COR-L47 (cell line): ENCODE measurements at regions not wholly inside any gene's neighbourhood (a gene's known extent, or its start where the extent isn't known, plus 50 kb on each side); places are given as distances from the start of the nearest gene placed in this dataset.
"Not testable (repeated sequence)": the region's sequence is repeated elsewhere in the genome, so short reads cannot be mapped to it uniquely, and the experiment has no call there.

Source experiments
- DNase-seq: peaks from one replicate; lab custom pipeline; 2025; lab: John Stamatoyannopoulos, UW

DNA sequence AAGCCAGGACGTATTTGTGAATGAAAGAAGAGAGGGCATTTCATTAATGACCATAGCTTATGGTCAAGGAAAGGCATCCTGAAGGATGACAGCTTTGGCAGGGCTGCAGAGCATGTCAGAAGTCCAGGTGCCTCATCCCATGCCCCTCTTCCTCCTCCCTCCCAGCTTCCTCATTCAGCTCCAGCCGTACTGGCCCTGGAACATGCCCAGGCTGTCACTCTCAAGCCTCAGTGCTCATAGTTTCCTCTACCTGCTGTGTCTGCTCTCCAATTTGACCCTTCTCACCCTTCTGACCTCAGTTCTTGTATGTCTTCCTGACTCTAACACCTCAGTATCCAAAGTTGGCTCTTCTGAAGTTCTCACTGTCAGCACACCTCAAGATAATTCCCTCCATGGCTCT is 695.8 kb upstream of the HS6ST1 start:
- DNase-seq: no peak

DNA sequence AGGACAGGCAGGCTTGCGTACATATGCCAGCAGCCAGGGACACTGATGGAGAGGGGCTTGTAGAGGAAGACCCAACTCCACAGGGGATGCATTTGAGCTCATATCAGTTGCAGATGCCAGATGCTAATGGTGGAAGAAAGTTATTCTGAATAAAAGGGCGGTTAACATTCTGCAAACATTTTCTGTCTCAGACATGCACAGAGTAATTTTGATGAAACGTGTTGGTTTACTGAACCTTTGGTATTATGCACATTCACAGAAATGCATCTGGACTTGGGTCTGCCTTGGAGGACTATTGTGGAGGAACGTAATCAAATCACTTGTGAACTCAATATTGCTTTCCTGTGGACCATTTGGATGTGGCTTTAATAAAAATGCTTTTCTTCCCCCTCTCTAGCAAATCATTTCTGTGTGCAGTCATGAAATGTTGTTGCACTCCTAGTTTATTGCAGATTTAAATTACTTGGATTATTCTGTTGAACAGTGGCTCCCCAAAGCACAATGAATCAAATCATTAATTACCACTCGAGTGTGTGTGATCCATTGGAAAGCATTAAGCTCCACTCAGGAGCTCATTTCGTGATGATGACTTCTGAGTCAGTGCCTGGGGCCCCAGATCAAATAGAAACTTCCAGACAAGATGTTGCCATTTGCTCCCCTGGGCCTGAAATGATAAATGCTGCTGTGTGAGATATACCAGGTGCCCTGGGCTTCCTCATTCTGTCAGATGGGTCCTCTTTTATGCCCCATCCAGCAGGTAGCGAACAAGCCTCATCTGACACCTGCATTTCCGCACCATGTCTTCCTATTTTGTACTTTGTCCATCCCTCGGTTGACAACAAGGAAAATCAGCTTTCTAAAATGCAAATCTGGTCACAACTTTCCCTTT is 697.0 kb upstream of the HS6ST1 start:
- DNase-seq: no peak

DNA sequence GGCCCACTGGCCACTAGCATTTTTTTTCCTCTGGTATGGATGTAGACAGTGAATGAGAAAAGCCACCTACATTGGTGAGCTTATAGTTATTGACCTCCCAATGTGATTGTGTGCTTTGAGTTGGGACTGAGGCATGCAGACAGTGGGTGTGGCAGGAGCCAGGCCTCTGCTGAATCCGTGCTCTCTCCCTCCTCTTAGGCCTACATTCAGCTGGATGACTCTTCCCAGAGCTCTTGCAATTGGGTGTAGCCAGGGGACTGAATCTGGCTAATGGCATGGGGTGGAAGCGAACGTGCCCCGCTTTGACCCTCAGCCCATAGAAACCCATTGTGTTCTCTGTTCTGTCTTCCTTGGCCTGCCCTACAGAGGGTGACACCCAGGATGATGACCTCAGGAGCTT is 698.3 kb upstream of the HS6ST1 start:
- no peak for DNase-seq

DNA sequence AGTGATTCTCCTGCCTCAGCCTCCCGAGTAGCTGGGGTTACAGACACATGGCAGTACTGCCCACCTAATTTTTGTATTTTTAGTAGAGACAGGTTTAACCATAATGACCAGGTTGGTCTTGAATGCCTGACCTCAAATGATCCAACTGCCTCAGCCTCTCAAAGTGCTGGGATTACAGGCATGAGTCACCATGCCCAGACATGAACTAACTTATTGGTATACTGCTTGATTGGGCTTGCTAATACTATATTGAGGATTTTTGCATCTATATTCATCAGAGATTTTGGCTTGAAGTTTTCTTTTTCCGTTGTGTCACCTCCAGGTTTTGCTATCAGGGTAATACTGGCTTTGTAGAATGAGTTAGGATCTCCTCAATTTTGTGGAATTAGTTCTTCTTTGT is 706.1 kb upstream of the HS6ST1 start:
- DNase-seq: no peak

DNA sequence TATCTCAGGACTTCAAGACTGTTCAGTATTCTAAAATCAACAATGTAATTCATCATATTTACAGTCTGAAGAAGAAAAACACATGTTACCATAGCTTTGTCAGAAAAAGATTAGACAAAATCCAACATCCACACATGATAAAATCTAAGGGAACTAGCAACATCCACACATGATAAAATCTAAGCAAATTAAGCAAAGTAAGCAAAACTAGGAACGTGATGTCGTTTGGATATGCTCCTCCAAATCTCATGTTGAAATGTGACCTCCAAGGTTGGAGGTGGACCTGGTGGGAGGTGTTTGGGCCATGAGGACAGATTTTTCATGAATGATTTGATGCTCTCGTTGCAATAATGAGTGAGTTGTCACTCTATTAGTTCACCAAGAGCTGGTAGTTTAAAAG is 717.3 kb upstream of the HS6ST1 start:
- no peak for DNase-seq

DNA sequence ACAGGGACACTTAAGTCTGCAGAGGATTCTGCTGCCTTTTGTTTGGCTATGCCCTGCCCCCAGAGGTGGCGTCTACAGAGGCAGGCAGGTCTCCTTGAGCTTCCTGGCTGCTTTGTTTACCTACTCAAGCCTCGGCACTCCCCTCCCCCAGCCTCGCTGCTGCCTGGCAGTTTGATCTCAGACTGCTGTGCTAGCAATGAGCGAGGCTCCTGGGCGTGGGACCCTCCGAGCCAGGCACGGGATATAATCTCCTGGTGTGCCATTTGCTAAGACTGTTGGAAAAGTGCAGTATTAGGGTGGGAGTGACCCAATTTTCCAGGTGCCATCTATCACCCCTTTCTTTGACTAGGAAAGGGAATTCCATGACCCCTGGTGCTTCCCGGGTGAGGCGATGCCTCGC is 725.0 kb upstream of the HS6ST1 start:
- DNase-seq: not testable (repeated sequence)

DNA sequence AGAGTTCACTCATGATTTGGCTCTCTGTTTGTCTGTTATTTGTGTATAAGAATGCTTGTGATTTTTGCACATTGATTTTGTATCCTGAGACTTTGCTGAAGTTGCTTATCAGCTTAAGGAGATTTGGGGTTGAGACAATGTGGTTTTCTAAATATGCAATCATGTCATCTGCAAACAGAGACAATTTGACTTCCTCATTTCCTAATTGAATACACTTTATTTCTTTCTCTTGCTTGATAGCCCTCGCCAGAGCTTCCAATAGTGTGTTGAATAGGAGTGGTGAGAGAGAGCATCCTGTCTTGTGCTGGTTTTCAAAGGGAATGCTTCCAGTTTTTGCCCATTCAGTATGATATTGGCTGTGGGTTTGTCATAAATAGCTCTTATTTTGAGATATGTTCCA is 727.8 kb upstream of the HS6ST1 start:
- DNase-seq: not testable (repeated sequence)

DNA sequence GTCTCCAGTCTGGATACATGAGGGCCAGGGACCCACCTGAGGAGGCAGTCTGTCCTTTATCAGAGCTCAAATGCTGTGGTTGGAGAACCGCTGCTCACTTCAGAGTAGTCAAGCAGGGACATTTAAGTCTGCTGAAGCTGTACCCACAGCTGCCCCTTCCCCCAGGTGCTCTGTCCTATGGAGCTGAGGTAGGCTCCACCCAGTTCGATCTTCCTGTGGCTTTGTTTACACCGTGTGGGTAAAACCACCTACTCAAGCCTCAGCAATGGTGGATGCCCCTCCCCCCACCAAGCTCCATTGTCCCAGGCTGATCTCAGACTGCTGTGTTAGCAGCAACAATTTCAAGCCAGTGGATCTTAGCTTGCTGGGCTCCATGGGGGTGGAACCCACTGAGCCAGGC is 731.4 kb upstream of the HS6ST1 start:
- no peak for DNase-seq

DNA sequence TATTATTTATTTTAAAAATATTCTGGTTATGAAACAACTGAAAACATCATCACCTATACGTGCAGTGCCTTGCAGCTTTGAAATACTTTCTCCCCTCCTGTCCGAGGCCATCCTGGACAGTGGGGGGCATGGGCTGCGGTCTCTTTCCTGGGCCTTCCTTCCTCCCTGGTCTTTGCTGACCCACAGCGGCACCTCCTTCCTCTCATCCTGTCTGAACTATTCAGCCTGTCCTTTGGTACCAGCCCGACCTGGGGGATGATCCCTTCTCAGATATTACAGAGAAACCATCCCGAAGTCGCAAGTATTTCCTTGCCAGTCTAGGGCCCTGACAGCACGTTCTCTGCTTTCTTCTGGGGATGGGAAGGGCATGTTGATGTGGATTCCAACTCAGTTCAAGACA is 736.6 kb upstream of the HS6ST1 start:
- DNase-seq: no peak

DNA sequence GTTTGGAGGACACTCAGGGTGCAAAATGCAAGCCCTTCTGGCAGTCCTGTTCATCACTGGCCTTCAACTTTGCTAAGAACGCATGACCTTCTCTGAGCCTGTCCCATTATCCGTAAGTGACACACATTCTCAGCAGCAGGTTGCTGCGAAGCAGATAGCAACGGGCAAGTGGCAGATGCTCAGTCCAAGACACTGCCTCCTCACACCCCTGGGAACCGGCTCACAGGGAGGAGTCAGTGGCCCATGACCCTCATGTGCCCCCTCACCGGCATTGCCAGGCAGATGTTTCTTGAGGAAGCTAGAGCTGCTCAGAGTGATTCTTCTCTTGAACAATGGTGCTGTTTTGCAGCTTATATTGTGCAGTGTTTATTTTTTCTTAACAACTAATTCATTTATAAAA is 737.2 kb upstream of the HS6ST1 start:
- DNase-seq: no peak

DNA sequence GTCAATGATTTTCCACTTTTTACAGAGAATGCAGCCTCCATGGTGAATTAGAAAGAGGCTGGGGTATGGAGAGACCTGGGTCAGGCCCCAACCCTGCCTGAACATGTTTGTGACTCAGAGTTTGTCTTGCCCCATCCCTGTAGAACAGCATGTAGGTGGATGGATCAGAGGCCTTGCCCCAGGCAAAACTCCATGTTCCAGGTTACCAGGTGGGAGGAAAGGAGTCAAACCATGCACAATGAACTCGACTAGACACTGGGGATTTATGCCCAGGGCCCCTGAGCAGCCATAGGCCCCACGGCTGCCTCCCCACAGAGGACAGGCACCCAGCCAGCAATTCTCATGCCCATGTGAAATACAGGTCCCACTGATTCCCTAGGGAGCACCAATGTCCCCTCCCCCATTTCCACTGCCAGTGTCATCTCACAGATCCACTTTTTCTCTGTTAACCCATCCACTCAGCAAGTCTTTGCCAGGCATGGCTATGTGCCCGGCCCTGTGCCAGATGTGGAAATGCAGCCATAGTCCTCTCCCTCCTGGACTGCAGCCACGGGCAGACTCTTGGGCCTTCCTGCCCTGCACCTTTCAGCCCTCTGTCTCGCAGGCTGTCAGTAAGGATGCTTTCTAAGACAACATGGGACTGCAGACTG is 737.8 kb upstream of the HS6ST1 start:
- DNase-seq: no peak

DNA sequence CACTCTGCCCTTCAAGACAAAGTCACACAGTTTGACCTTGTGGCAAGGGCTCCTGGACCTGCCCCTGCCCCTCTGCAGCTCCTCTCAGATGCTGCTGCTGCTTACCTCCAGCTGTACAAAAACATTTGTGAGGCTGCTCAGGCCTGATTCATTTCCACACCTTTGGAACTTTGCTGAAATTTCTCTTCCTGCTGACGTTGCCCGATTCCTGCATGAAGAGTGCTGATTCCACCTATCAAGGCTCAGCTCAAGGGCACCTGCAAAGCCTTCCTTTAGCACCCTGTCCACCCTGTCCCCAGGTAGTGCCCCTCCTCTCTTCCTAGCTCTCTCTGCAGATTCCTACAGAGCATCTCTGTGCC is 738.3 kb upstream of the HS6ST1 start:
- no peak for DNase-seq

DNA sequence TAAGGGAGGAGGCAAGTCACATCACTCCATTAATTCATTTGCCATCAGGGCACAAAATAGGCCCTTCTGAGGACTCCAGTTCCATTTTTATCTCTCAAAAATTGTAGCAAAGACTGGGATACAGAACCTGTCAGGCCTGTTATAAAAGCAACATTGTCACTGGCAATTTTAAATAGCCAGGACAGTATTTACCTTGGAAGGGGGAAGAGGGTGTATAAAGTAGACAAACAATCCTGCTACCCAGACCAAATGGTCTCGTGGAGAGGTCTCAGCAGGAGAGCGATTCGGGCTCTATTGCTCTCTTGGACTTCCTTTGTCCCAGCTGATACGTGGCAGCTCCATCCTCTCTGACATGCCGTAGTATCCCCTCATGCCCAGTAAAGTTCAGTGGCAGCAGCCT is 740.3 kb upstream of the HS6ST1 start:
- DNase-seq: peak; percentile 13

DNA sequence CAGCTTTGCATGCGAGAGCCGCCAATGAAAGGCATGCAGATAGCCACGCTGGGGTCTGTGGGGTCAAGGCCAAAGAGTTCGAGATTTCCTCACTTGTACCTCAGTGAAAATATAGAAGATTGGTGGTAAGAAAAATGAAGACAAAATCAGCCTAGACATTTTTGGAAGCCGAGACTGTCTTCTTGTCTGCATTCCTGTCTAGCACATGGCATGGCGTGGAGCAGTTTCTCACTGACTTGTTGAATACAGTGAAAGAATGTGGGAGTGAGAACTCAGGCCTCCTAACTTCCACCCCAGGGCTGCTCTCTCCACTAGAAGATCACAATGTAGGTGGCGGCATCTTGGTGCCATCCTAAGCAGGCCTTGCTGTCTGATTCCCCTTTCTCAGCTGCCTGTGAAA is 740.8 kb upstream of the HS6ST1 start:
- DNase-seq: no peak

DNA sequence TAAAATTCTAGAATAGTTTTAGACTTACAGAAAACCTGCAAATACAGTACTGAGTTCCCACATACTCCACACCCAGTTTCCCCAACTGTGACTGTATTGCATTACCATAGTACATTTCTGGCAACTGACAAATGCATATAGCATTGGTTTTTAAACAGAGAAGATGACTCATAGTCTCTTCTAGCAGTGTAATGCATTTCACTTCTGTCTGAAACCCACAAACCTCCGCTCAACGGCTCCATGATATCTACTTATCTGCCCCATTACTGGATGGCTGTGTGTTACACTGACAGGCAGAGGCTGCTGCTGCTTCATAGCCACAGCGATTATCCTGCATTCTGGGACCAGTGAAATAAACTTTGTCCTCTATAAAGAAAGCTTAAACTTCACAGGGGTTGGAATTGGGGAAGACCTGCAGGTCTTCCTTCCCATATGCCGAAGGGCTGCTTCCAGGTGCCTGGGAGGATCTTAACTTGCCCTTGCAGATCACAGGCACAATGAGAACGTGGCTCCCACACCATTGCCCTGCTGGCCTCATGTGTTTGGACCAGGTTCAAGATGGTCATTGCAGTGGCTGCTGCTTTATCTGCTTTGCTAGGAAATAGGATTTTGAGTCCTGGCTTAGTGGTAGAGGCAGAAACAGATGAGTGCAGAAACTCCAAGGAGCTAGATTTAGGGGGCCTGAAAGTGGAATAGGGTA is 742.6 kb upstream of the HS6ST1 start:
- no peak for DNase-seq

DNA sequence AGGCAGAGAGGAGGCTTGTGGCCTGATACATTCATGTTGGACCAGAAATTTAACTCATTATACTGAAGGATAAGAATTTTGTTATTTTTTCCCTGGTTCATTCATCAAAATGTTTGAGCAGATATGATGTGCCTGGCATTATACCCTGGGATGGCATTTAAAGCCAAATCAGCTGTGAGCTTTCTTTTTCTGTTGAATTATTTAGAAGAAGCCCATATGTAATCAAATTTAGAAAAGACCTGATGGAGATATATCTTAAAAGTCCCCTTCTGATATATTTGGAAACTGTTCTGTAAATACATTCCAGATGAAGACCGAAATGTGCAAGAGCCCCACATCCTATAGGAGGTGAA is 743.1 kb upstream of the HS6ST1 start:
- DNase-seq: no peak

DNA sequence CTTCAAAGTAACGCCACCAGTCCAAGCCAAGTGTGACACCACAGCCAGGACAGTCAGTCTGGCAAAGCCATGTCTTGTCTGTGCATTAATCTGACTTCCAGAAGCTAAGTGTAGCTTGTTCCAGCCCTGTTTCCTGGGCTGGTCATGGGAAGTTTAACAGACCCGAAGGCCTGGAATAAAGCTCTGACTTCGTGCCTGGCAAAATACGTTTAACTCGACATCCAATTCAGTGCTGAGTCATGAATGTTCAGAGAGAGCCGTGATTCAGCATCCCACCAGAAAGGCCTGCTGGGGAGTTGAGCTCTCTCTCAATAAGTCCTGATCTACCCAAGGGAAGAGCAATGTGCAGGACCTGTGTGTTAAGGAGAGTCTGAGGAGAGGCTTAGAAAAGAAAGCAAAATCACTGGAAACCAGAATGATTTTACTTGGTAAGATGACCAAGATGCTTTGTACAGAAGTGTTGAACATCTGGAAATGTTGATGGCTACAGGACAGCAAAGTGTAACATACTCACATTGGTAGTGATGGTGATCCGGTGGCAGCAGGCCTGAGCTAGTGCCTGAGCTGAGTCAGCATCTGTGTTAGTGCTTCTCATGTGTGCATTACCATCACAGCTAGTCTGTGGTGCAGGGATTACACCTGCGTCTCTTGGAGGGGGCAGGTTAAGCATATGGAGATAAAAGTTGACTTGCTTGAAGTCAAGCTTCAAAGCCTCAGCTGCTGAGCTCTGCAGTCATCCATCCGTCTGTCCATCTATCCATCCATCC is 743.7 kb upstream of the HS6ST1 start:
- DNase-seq: no peak

DNA sequence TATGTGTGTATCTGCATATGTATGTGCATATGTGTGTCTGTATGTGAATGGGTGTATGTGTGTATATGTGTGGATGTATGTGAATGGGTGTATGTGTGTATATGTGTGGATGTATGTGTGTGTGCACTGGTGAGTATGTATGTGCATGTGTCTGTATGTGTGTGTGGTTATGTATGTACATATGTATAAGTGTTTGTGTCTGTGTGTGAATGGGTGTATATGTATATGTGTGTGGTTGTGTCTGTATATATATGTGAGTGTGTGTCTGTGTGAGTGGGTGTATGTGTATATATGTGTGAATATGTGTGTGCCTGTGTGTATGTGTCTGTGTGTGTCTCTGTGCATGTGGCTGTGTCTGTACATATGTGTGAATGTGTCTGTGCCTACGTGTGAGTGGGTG is 748.4 kb upstream of the HS6ST1 start:
- no peak for DNase-seq

DNA sequence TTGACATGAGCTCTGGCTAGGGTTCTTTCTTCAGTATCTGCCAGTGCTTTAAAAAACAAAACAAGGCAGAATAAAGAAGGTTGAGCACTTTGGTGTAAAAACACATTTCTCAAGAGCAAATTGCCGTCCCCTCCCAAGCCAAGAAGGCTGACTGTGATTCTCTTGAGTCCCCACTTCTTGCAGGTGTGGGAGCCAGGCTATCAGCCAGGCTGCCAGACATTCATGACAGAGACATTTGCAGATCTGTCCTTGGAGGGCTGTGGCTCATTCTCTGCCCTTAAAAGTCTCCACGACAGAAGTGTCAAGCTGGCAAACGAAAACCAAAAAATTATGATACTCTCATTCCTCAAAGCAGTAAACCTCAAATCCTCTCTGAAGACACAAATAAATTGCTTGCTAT is 749.3 kb upstream of the HS6ST1 start:
- no peak for DNase-seq

DNA sequence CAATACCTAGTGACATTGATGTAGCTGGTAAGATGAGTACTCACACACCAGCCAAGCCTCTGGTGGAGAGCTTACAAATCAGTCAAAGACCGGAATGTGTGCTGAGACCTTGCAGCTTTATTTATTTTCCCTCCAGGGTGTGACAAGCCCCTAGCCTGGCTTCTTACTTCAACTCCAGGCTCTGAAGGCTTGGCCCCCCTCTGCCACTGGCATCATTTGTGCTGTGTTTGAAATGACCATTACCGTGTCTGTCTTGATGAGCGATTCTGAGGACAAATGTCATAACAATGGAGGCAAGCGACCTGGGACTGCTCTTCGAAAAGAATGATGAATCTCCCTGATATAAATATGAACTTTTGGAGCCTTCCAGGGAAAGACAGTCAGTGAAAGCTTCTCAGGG is 749.9 kb upstream of the HS6ST1 start:
- no peak for DNase-seq

DNA sequence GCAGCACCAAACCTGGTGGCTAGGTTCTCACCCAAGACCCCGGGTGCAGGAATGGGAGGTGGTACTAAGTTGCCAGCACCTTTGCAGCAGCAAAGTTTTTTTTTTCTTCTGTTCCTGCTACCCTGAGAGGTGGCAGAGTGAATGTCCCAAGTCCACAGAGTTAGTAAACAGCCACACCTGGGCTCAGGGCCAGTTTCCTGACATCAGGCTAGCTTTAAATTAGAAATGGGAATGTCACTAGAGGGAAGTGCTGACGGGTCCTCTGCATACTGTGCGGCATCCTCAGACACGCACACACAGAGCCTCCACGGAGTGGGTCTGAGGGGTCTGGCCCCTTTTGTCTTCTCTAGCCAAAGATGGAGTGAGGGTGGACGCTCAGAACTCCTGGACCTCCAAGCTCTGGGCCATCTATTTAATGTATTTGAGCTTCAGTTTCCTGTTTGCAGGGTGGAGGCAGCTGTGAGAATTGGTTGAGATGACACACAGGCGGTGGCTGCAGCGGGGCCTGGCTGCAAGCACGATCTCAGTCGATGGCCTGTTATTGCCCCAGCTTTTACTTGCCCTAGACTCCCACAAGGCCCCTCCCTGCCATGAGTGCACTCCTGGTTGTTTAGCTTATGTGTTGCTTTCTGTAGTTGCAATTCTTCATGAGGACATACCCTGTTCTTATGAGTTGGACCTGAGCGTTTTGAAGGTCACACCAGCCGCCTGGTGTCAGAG is 751.4 kb upstream of the HS6ST1 start:
- no peak for DNase-seq

DNA sequence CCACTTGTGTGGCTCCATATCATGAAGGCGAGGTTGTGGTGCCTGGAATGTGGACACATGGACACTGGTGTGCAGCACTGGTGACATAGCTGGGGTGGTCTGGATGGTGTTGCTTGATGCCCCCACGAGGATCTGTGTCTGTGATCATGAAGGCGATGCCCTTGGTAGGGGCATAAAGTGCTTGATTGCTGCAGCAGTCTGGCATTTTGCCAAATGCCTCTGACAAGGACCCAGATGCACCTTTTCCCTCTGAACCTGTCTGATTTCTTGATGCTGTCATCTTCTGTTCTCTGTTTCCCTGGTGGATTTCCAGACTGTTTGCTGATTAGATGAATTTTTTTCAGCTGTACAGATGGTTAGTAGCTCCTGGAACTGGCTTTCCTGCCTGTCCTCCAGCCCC is 752.0 kb upstream of the HS6ST1 start:
- DNase-seq: no peak
